A549 (cell line): ENCODE measurements at regions not wholly inside any gene's neighbourhood (a gene's known extent, or its start where the extent isn't known, plus 50 kb on each side); places are given as distances from the start of the nearest gene placed in this dataset.
A peak's percentile ranks its signal among the peaks of the same experiment; 100 is the strongest.

ENCODE experiments used
- POLR2A ChIP-seq: IDR thresholded peaks from 2 replicates; pipeline ENCODE4 v1.6.1; 2012; ENCODE audit warnings: mild to moderate bottlenecking, low read length
- RAD21 ChIP-seq, 2 experiments: fragments of >200 bp in 1 of 2; sonication (Bioruptor Twin) in 1 of 2; formaldehyde crosslinking in 1 of 2; IDR thresholded peaks in 1 of 2; conservative IDR thresholded peaks in 1 of 2; 2 replicates in 1 of 2; 3 replicates in 1 of 2; pipeline ENCODE4 v1.6.1; 2012 to 2018; ENCODE audit warnings: inconsistent platforms in 1 of 2
- RCOR1 ChIP-seq: fragments of 150-350 bp; IDR thresholded peaks from 2 replicates; pipeline ENCODE4 v1.6.1; 2014; ENCODE audit warnings: antibody characterized with exemption, low read length, low read depth
- TF ChIP-seq, protein P1 (sequence below): fragments of 150-350 bp; IDR thresholded peaks from 2 replicates; pipeline ENCODE4 v1.6.1; 2014; ENCODE audit warnings: low read depth, mild to moderate bottlenecking, low read length
- TF ChIP-seq, protein P2 (sequence below): fragments of >200 bp; sonication (Bioruptor Twin); formaldehyde crosslinking; IDR thresholded peaks from 3 replicates; pipeline ENCODE4 v1.5.1; 2016

- no peak for TF ChIP-seq POLR2A
- no peak for TF ChIP-seq RCOR1
- TF ChIP-seq, protein P1, sequence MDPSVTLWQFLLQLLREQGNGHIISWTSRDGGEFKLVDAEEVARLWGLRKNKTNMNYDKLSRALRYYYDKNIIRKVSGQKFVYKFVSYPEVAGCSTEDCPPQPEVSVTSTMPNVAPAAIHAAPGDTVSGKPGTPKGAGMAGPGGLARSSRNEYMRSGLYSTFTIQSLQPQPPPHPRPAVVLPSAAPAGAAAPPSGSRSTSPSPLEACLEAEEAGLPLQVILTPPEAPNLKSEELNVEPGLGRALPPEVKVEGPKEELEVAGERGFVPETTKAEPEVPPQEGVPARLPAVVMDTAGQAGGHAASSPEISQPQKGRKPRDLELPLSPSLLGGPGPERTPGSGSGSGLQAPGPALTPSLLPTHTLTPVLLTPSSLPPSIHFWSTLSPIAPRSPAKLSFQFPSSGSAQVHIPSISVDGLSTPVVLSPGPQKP = no peak
- TF ChIP-seq RAD21 (conservative IDR thresholded peaks at IDR 0.05 in 1 of 2, IDR thresholded peaks at IDR 0.05 in 1 of 2) = peak in 1 of 2 experiments; percentile 24; a peak in 2 of 5 replicates
- TF ChIP-seq, protein P2, sequence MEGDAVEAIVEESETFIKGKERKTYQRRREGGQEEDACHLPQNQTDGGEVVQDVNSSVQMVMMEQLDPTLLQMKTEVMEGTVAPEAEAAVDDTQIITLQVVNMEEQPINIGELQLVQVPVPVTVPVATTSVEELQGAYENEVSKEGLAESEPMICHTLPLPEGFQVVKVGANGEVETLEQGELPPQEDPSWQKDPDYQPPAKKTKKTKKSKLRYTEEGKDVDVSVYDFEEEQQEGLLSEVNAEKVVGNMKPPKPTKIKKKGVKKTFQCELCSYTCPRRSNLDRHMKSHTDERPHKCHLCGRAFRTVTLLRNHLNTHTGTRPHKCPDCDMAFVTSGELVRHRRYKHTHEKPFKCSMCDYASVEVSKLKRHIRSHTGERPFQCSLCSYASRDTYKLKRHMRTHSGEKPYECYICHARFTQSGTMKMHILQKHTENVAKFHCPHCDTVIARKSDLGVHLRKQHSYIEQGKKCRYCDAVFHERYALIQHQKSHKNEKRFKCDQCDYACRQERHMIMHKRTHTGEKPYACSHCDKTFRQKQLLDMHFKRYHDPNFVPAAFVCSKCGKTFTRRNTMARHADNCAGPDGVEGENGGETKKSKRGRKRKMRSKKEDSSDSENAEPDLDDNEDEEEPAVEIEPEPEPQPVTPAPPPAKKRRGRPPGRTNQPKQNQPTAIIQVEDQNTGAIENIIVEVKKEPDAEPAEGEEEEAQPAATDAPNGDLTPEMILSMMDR = no peak
These were observed 71.1 kb upstream of the ERRFI1 start for GRCh38 chr1:8097077-8097799.
